ENCODE measurements at regions not wholly inside any gene's neighbourhood (a gene's known extent, or its start where the extent isn't known, plus 50 kb on each side); places are given as distances from the start of the nearest gene placed in this dataset.

- Mint-ChIP-seq H3K27me3 (ENCODE audit: low read depth) (peaks cover 26% of the 10 kb centered on the region), H3K36me3 (ENCODE audit: low read depth) (no peaks in the 10 kb centered on the region), H3K4me1 (peaks cover 10% of the 10 kb centered on the region), H3K9me3 (no peaks in the 10 kb centered on the region), H3K27ac (ENCODE audit: unreplicated experiment) (no peak overlapping the region), H3K4me3 (no peak overlapping the region)
- DNase-seq (ENCODE audit: low read depth, low spot score): no peak
- TF ChIP-seq CTCF (conservative IDR thresholded peaks at IDR 0.05): no peak
Observed at GRCh38 chr4:3709061-3709845, 56.9 kb upstream of the ADRA2C start.

GRCh38 chr4:3708611-3709010 is 57.6 kb upstream of the ADRA2C start:
- H3K4me3 Mint-ChIP-seq: no peak overlapping the region
- peaks cover 31% of the 10 kb centered on the region for H3K27me3 Mint-ChIP-seq (ENCODE audit: low read depth)
- no peaks in the 10 kb centered on the region for H3K9me3 Mint-ChIP-seq
- DNase-seq (ENCODE audit: low read depth, low spot score): no peak
- peaks cover 10% of the 10 kb centered on the region for H3K4me1 Mint-ChIP-seq
- no peaks in the 10 kb centered on the region for H3K36me3 Mint-ChIP-seq (ENCODE audit: low read depth)
- TF ChIP-seq CTCF (conservative IDR thresholded peaks at IDR 0.05): no peak
- H3K27ac Mint-ChIP-seq (ENCODE audit: unreplicated experiment): no peak overlapping the region

- H3K9me3 Mint-ChIP-seq: no peaks in the 10 kb centered on the region
- DNase-seq (ENCODE audit: low read depth, low spot score): no peak
- H3K27me3 Mint-ChIP-seq (ENCODE audit: low read depth): peaks cover 34% of the 10 kb centered on the region
- peaks cover 10% of the 10 kb centered on the region for H3K4me1 Mint-ChIP-seq
- no peak overlapping the region for H3K4me3 Mint-ChIP-seq
- no peak for TF ChIP-seq CTCF (conservative IDR thresholded peaks at IDR 0.05)
- no peaks in the 10 kb centered on the region for H3K36me3 Mint-ChIP-seq (ENCODE audit: low read depth)
- no peak overlapping the region for H3K27ac Mint-ChIP-seq (ENCODE audit: unreplicated experiment)
Observed at GRCh38 chr4:3708103-3708510, 58.1 kb upstream of the ADRA2C start.

- peaks cover 10% of the 10 kb centered on the region for H3K4me1 Mint-ChIP-seq
- no peak overlapping the region for H3K27ac Mint-ChIP-seq (ENCODE audit: unreplicated experiment)
- H3K4me3 Mint-ChIP-seq: no peak overlapping the region
- no peak for TF ChIP-seq CTCF (conservative IDR thresholded peaks at IDR 0.05)
- no peaks in the 10 kb centered on the region for H3K36me3 Mint-ChIP-seq (ENCODE audit: low read depth)
- H3K27me3 Mint-ChIP-seq (ENCODE audit: low read depth): peaks cover 34% of the 10 kb centered on the region
- no peaks in the 10 kb centered on the region for H3K9me3 Mint-ChIP-seq
- DNase-seq (ENCODE audit: low read depth, low spot score): no peak
Observed at GRCh38 chr4:3707423-3708102, 58.6 kb upstream of the ADRA2C start.

- H3K27ac Mint-ChIP-seq (ENCODE audit: unreplicated experiment): no peak overlapping the region
- H3K36me3 Mint-ChIP-seq (ENCODE audit: low read depth): no peaks in the 10 kb centered on the region
- H3K4me3 Mint-ChIP-seq: no peak overlapping the region
- no peak for DNase-seq (ENCODE audit: low read depth, low spot score)
- H3K9me3 Mint-ChIP-seq: no peaks in the 10 kb centered on the region
- peaks cover 34% of the 10 kb centered on the region for H3K27me3 Mint-ChIP-seq (ENCODE audit: low read depth)
- peaks cover 10% of the 10 kb centered on the region for H3K4me1 Mint-ChIP-seq
- TF ChIP-seq CTCF (conservative IDR thresholded peaks at IDR 0.05): no peak
Observed at GRCh38 chr4:3706565-3707422, 59.4 kb upstream of the ADRA2C start.

All from neural crest cell (in vitro differentiated cells).